ENCODE measurements at regions not wholly inside any gene's neighbourhood (a gene's known extent, or its start where the extent isn't known, plus 50 kb on each side); places are given as distances from the start of the nearest gene placed in this dataset.

DNA sequence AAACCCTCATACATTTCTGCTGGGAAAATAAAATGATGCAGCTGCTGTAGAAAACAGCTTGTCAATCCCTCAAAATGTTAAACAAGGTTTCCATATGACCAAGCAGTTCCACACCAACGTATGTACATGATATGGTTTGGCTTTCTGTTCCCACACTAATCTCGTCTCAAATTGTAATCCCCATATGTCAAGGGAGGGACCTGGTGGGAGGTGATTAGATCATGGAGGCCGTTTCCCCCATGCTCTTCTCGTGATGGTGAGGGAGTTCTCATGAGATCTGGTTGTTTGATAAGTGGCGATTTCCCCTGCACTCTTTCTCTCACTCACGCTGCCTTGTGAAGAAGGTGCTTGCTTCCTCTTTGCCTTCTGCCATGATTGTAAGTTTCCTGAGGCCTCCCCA lies 100.6 kb upstream of the SLC24A5 start:
- H3K36me3 ChIP-seq (ENCODE audit: control insufficient read depth in 2 of 2, extremely low read depth in 1 of 2, insufficient read depth in 1 of 2, low read length in 1 of 2), result no peaks in the 10 kb centered on the region
- no peak overlapping the region for H3K27ac Mint-ChIP-seq
- ATAC-seq (replicated peaks in 1 of 4) (no peak), DNase-seq (no peak)
- H3K27me3 ChIP-seq (replicated peaks in 1 of 2; ENCODE audit: control insufficient read depth in 2 of 2, extremely low read depth in 1 of 2, insufficient read depth in 2 of 2, low read length in 1 of 2), result no peaks in the 10 kb centered on the region
- H3K4me3 Mint-ChIP-seq, result no peak overlapping the region
- no peaks in the 10 kb centered on the region for H3K36me3 Mint-ChIP-seq
- no peaks in the 10 kb centered on the region for H3K9me3 ChIP-seq
- ChIA-PET CTCF (no interaction called here), POLR2A (no interaction called here)
- H3K4me1 Mint-ChIP-seq, result no peaks in the 10 kb centered on the region
- H3K4me1 ChIP-seq (ENCODE audit: control insufficient read depth in 1 of 2, extremely low read depth in 1 of 2, insufficient read depth in 2 of 2, low read length in 2 of 2), result no peaks in the 10 kb centered on the region
- peaks cover 0 to 6% (median 0%) of the 10 kb centered on the region in 3 donors for H3K9me3 Mint-ChIP-seq
- H3K27me3 Mint-ChIP-seq, result peaks cover 2 to 9% of the 10 kb centered on the region in 2 donors
- WGBS (ENCODE audit: insufficient coverage), result no CpG with 5 or more reads among the region's 6 CpGs
- H3K27ac ChIP-seq (ENCODE audit: low read length), result no peak overlapping the region
- no peak overlapping the region for H3K4me3 ChIP-seq (ENCODE audit: control insufficient read depth in 1 of 2, extremely low read depth in 1 of 2, low read length in 1 of 2)

DNA sequence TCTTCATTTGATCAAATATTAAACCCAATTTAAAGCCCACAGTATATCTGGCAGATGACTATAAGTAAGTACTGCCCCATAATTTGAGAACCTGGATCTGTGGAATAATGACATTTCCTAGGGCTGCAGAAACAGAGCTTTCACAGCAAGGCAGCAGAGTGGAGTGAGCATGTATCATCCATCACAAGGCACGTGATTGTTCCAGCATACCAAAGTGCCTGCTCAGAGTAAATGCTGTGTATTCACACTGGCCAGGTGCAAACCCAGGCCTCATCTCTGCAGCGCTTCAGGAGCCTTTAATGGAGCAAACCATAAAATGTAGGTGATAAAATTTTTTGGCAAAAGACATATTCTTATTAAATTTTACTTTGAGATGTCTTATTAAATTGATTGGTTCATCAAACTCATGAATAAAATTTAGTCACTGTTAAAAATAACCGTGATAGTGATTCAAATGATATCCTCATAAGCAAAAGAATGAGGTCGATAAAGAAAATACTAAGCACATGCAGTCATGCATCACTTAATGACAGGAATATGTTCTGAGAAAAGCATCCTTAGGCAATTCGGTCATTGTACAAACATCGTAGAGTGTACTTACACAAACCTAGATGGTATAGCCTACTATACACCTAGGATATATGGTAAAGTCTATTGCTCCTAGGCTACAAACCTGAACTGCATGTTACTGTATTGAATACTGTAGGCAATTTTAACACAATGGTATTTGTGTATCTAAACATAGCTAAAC lies 99.3 kb upstream of the SLC24A5 start:
- Mint-ChIP-seq H3K4me3 (no peak overlapping the region), H3K36me3 (no peaks in the 10 kb centered on the region), H3K9me3 (peaks cover 0 to 6% (median 0%) of the 10 kb centered on the region in 3 donors), H3K27ac (no peak overlapping the region), H3K27me3 (peaks cover 2 to 15% of the 10 kb centered on the region in 2 donors), H3K4me1 (no peaks in the 10 kb centered on the region)
- no peak overlapping the region for H3K27ac ChIP-seq (ENCODE audit: low read length)
- H3K36me3 ChIP-seq (ENCODE audit: control insufficient read depth in 2 of 2, extremely low read depth in 1 of 2, insufficient read depth in 1 of 2, low read length in 1 of 2), result no peaks in the 10 kb centered on the region
- POLR2A ChIA-PET, result no interaction called here
- H3K27me3 ChIP-seq (replicated peaks in 1 of 2; ENCODE audit: control insufficient read depth in 2 of 2, extremely low read depth in 1 of 2, insufficient read depth in 2 of 2, low read length in 1 of 2), result peaks cover 0 to 2% of the 10 kb centered on the region in 2 experiments
- ATAC-seq (replicated peaks in 1 of 4) (no peak), DNase-seq (no peak)
- no peaks in the 10 kb centered on the region for H3K4me1 ChIP-seq (ENCODE audit: control insufficient read depth in 1 of 2, extremely low read depth in 1 of 2, insufficient read depth in 2 of 2, low read length in 2 of 2)
- CTCF ChIA-PET, result no interaction called here
- no CpG with 5 or more reads among the region's 6 CpGs for WGBS (ENCODE audit: insufficient coverage)
- no peaks in the 10 kb centered on the region for H3K9me3 ChIP-seq
- H3K4me3 ChIP-seq (ENCODE audit: control insufficient read depth in 1 of 2, extremely low read depth in 1 of 2, low read length in 1 of 2), result no peak overlapping the region

DNA sequence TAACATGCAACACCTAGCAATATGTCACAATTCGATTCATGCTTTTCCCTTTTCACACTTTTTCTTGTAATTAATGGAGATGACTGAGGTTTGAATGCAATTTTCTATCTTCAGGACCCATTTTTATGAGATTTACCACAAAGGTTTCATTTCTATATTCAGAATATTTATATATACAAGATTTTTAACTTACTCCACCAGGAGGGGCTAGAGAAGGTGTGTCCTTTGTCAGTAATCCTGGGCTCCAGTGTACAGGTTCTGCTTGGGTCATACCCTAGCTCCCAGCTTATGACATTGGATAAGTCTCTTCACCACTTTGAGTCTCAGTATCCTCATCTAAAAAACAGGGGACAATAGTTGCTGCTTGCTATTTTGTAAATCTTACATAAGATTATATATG lies 95.7 kb upstream of the SLC24A5 start:
- no peaks in the 10 kb centered on the region for H3K36me3 ChIP-seq (ENCODE audit: control insufficient read depth in 2 of 2, extremely low read depth in 1 of 2, insufficient read depth in 1 of 2, low read length in 1 of 2)
- H3K4me1 ChIP-seq (ENCODE audit: control insufficient read depth in 1 of 2, extremely low read depth in 1 of 2, insufficient read depth in 2 of 2, low read length in 2 of 2), result no peaks in the 10 kb centered on the region
- Mint-ChIP-seq H3K9me3 (peaks cover 0 to 6% (median 0%) of the 10 kb centered on the region in 3 donors), H3K4me3 (no peak overlapping the region), H3K27ac (no peak overlapping the region), H3K27me3 (peaks cover 2 to 13% of the 10 kb centered on the region in 2 donors), H3K36me3 (no peaks in the 10 kb centered on the region), H3K4me1 (no peaks in the 10 kb centered on the region)
- ATAC-seq (replicated peaks in 1 of 4) (no peak), DNase-seq (no peak)
- CTCF ChIA-PET, result no interaction called here
- no peak overlapping the region for H3K27ac ChIP-seq (ENCODE audit: low read length)
- H3K27me3 ChIP-seq (replicated peaks in 1 of 2; ENCODE audit: control insufficient read depth in 2 of 2, extremely low read depth in 1 of 2, insufficient read depth in 2 of 2, low read length in 1 of 2), result peaks cover 0 to 2% of the 10 kb centered on the region in 2 experiments
- no CpG with 5 or more reads among the region's 1 CpG for WGBS (ENCODE audit: insufficient coverage)
- POLR2A ChIA-PET, result no interaction called here
- H3K4me3 ChIP-seq (ENCODE audit: control insufficient read depth in 1 of 2, extremely low read depth in 1 of 2, low read length in 1 of 2), result no peak overlapping the region
- no peaks in the 10 kb centered on the region for H3K9me3 ChIP-seq

DNA sequence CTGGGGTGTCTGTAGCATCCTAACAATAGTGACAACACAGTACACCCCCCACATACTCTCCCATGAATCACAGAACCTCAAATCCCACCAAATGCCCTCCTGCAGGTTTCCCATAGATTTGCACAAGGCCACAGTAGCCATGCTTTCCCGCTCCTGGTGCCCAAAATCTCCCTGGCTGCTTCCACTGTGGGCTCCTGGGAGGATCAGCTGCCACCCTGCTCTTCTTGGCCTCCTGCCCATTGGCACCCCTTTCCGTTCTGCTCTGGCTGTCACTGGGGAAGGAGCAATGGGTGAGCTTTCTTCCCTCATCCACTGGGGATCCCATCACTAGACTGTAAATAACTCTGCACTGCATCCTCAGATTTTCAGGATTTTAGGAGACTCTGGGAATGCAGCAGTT lies 92.1 kb upstream of the SLC24A5 start:
- Histone ChIP-seq H3K27ac (ENCODE audit: low read length) (no peak overlapping the region), H3K36me3 (ENCODE audit: control insufficient read depth in 2 of 2, extremely low read depth in 1 of 2, insufficient read depth in 1 of 2, low read length in 1 of 2) (no peaks in the 10 kb centered on the region), H3K4me1 (ENCODE audit: control insufficient read depth in 1 of 2, extremely low read depth in 1 of 2, insufficient read depth in 2 of 2, low read length in 2 of 2) (no peaks in the 10 kb centered on the region), H3K27me3 (replicated peaks in 1 of 2; ENCODE audit: control insufficient read depth in 2 of 2, extremely low read depth in 1 of 2, insufficient read depth in 2 of 2, low read length in 1 of 2) (peaks cover 0 to 2% of the 10 kb centered on the region in 2 experiments), H3K9me3 (no peaks in the 10 kb centered on the region), H3K4me3 (ENCODE audit: control insufficient read depth in 1 of 2, extremely low read depth in 1 of 2, low read length in 1 of 2) (no peak overlapping the region)
- DNase-seq (no peak), ATAC-seq (replicated peaks in 1 of 4) (no peak)
- Mint-ChIP-seq H3K4me3 (no peak overlapping the region), H3K27ac (no peak overlapping the region), H3K36me3 (no peaks in the 10 kb centered on the region), H3K4me1 (no peaks in the 10 kb centered on the region), H3K9me3 (peaks cover 0 to under 1% (median 0%) of the 10 kb centered on the region in 3 donors), H3K27me3 (peaks cover 2 to 13% of the 10 kb centered on the region in 2 donors)
- ChIA-PET CTCF (no interaction called here), POLR2A (no interaction called here)
- WGBS (ENCODE audit: insufficient coverage), result 38% methylated on average over 1 of the region's 2 CpGs

DNA sequence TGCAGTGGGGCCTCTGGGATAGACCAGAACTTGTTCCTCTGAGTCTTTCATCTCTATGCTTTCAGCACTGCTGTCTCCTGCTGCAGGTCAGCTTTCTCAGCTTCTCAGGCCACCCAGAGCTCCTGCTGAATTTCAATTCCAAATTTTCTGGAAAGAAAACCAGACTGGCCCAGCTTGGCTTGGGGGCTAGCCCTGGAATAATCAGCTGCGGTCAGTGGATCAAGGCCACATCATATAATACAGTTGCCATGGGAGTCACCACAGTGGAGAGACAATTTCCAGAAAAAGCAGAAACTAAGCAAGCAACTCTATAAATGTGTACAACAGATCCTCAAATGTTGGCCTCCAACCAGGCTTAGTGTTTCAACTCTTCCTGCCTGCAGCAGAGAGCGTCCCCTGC lies 91.1 kb upstream of the SLC24A5 start:
- DNase-seq (no peak), ATAC-seq (replicated peaks in 1 of 4) (no peak)
- ChIA-PET POLR2A (no interaction called here), CTCF (no interaction called here)
- H3K4me3 Mint-ChIP-seq, result no peak overlapping the region
- WGBS (ENCODE audit: insufficient coverage), result 100% methylated on average over 1 of the region's 2 CpGs
- Histone ChIP-seq H3K9me3 (no peaks in the 10 kb centered on the region), H3K27me3 (replicated peaks in 1 of 2; ENCODE audit: control insufficient read depth in 2 of 2, extremely low read depth in 1 of 2, insufficient read depth in 2 of 2, low read length in 1 of 2) (peaks cover 0 to 2% of the 10 kb centered on the region in 2 experiments), H3K4me3 (ENCODE audit: control insufficient read depth in 1 of 2, extremely low read depth in 1 of 2, low read length in 1 of 2) (no peak overlapping the region), H3K36me3 (ENCODE audit: control insufficient read depth in 2 of 2, extremely low read depth in 1 of 2, insufficient read depth in 1 of 2, low read length in 1 of 2) (no peaks in the 10 kb centered on the region), H3K27ac (ENCODE audit: low read length) (no peak overlapping the region), H3K4me1 (ENCODE audit: control insufficient read depth in 1 of 2, extremely low read depth in 1 of 2, insufficient read depth in 2 of 2, low read length in 2 of 2) (no peaks in the 10 kb centered on the region)
- peaks cover 2 to 17% of the 10 kb centered on the region in 2 donors for H3K27me3 Mint-ChIP-seq
- no peaks in the 10 kb centered on the region for H3K4me1 Mint-ChIP-seq
- no peaks in the 10 kb centered on the region for H3K36me3 Mint-ChIP-seq
- H3K9me3 Mint-ChIP-seq, result no peaks in the 10 kb centered on the region
- no peak overlapping the region for H3K27ac Mint-ChIP-seq

DNA sequence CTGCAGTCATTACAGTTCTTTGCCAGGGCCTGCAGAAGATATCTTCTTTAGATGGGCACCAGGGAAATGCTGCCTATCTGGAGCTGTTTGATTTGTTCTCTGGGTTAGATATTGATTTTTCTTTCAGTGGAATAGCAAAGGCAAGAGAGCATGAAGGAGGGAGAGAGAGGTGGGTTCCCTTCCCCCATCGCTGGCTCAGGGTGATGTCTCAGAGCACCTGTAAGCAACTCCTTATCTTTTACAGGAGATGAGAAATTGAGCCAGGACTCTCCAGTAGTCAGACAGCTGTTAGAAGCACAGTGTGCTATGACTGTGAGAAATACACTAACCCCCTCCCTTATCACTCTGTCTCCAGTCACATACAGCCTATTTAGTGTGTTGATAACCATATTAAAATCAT lies 89.3 kb upstream of the SLC24A5 start:
- WGBS (ENCODE audit: insufficient coverage), result no CpG with 5 or more reads among the region's 1 CpG
- no peak overlapping the region for H3K4me3 Mint-ChIP-seq
- no peaks in the 10 kb centered on the region for H3K36me3 ChIP-seq (ENCODE audit: control insufficient read depth in 2 of 2, extremely low read depth in 1 of 2, insufficient read depth in 1 of 2, low read length in 1 of 2)
- DNase-seq (no peak), ATAC-seq (replicated peaks in 1 of 4) (no peak)
- POLR2A ChIA-PET, result no interaction called here
- no peaks in the 10 kb centered on the region for H3K4me1 ChIP-seq (ENCODE audit: control insufficient read depth in 1 of 2, extremely low read depth in 1 of 2, insufficient read depth in 2 of 2, low read length in 2 of 2)
- no peak overlapping the region for H3K4me3 ChIP-seq (ENCODE audit: control insufficient read depth in 1 of 2, extremely low read depth in 1 of 2, low read length in 1 of 2)
- H3K27me3 ChIP-seq (replicated peaks in 1 of 2; ENCODE audit: control insufficient read depth in 2 of 2, extremely low read depth in 1 of 2, insufficient read depth in 2 of 2, low read length in 1 of 2), result no peaks in the 10 kb centered on the region
- H3K27me3 Mint-ChIP-seq, result peaks cover 2 to 8% of the 10 kb centered on the region in 2 donors
- H3K9me3 ChIP-seq, result no peaks in the 10 kb centered on the region
- no peak overlapping the region for H3K27ac Mint-ChIP-seq
- CTCF ChIA-PET, result no interaction called here
- no peaks in the 10 kb centered on the region for H3K36me3 Mint-ChIP-seq
- H3K27ac ChIP-seq (ENCODE audit: low read length), result no peak overlapping the region
- H3K9me3 Mint-ChIP-seq, result no peaks in the 10 kb centered on the region
- H3K4me1 Mint-ChIP-seq, result no peaks in the 10 kb centered on the region

DNA sequence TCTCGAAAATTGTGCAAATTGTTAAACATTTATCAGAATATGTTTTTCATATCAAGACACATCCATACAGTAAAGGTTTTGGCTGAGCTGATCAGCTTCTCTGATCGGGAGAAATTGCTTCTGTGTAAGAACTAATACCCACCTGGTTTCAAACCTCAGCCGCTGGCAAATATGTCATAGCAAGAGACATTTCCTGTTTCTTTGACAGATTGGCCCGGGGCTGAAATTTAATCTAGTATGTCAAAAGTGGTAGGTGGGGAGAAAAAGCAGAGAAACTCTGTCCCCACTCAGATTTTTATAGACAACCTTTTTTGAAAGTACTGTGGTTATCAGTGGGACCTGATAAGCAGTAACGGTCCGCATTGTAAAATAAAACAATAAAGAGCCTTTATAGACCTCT lies 88.8 kb upstream of the SLC24A5 start:
- H3K4me3 ChIP-seq (ENCODE audit: control insufficient read depth in 1 of 2, extremely low read depth in 1 of 2, low read length in 1 of 2), result no peak overlapping the region
- no peak overlapping the region for H3K4me3 Mint-ChIP-seq
- H3K27me3 ChIP-seq (replicated peaks in 1 of 2; ENCODE audit: control insufficient read depth in 2 of 2, extremely low read depth in 1 of 2, insufficient read depth in 2 of 2, low read length in 1 of 2), result no peaks in the 10 kb centered on the region
- DNase-seq (no peak), ATAC-seq (replicated peaks in 1 of 4) (no peak)
- H3K4me1 ChIP-seq (ENCODE audit: control insufficient read depth in 1 of 2, extremely low read depth in 1 of 2, insufficient read depth in 2 of 2, low read length in 2 of 2), result no peaks in the 10 kb centered on the region
- 43% methylated on average over 1 of the region's 6 CpGs for WGBS (ENCODE audit: insufficient coverage)
- H3K9me3 Mint-ChIP-seq, result no peaks in the 10 kb centered on the region
- POLR2A ChIA-PET, result no interaction called here
- no peaks in the 10 kb centered on the region for H3K36me3 Mint-ChIP-seq
- H3K4me1 Mint-ChIP-seq, result no peaks in the 10 kb centered on the region
- no peaks in the 10 kb centered on the region for H3K36me3 ChIP-seq (ENCODE audit: control insufficient read depth in 2 of 2, extremely low read depth in 1 of 2, insufficient read depth in 1 of 2, low read length in 1 of 2)
- peaks cover 2 to 6% of the 10 kb centered on the region in 2 donors for H3K27me3 Mint-ChIP-seq
- no peak overlapping the region for H3K27ac Mint-ChIP-seq
- CTCF ChIA-PET, result no interaction called here
- H3K27ac ChIP-seq (ENCODE audit: low read length), result no peak overlapping the region
- no peaks in the 10 kb centered on the region for H3K9me3 ChIP-seq

All from T-cell (primary cell).